OCI-LY1 (cell line): ENCODE measurements at regions not wholly inside any gene's neighbourhood (a gene's known extent, or its start where the extent isn't known, plus 50 kb on each side); places are given as distances from the start of the nearest gene placed in this dataset.

Source experiments
- H2AFZ ChIP-seq: fragments of 200-600 bp; sonication (generic), shearing (Covaris generic); 2 replicates; pipeline ENCODE4 v1.6.0; 2014; ENCODE audit warnings: antibody characterized with exemption, mild to moderate bottlenecking, low read length
- H3F3A ChIP-seq: fragments of 200-600 bp; sonication (generic), shearing (Covaris generic); 2 replicates; pipeline ENCODE4 v1.6.0; 2014; ENCODE audit warnings: mild to moderate bottlenecking, antibody characterized with exemption, low read length, moderate library complexity; ENCODE audit not compliant: insufficient read depth
- H3K27ac ChIP-seq: fragments of 200-600 bp; sonication (generic); 2 replicates; pipeline ENCODE4 v1.5.1; 2014; ENCODE audit warnings: low read length, mixed run types, mild to moderate bottlenecking, low read depth; ENCODE audit not compliant: poor library complexity, severe bottlenecking
- H3K27me3 ChIP-seq: fragments of 200-600 bp; sonication (generic); 2 replicates; pipeline ENCODE4 v1.6.0; 2014; ENCODE audit warnings: antibody characterized with exemption, mild to moderate bottlenecking, low read length, moderate library complexity; ENCODE audit not compliant: insufficient read depth
- H3K36me3 ChIP-seq: fragments of 200-600 bp; sonication (generic); 2 replicates; pipeline ENCODE4 v1.6.1; 2014; ENCODE audit warnings: mild to moderate bottlenecking, antibody characterized with exemption, low read length, moderate library complexity, mixed read lengths; ENCODE audit not compliant: insufficient read depth
- H3K4me1 ChIP-seq: fragments of 200-600 bp; sonication (generic); 2 replicates; pipeline ENCODE4 v1.5.1; 2014; ENCODE audit warnings: mild to moderate bottlenecking, low read length, moderate library complexity; ENCODE audit not compliant: insufficient read depth, severe bottlenecking
- H3K4me2 ChIP-seq: fragments of 200-600 bp; sonication (generic), shearing (Covaris generic); 2 replicates; pipeline ENCODE4 v1.6.1; 2014; ENCODE audit warnings: low read length
- H3K4me3 ChIP-seq: fragments of 200-600 bp; sonication (generic); 2 replicates; pipeline ENCODE4 v1.5.1; 2014; ENCODE audit warnings: low read length, low read depth, mild to moderate bottlenecking, mixed read lengths; ENCODE audit not compliant: poor library complexity, severe bottlenecking
- H3K79me2 ChIP-seq: fragments of 200-600 bp; shearing (Covaris generic); 2 replicates; pipeline ENCODE4 v1.6.1; 2016; ENCODE audit warnings: mixed run types, low read length, mixed read lengths; ENCODE audit not compliant: insufficient read depth
- H3K9ac ChIP-seq: fragments of 200-600 bp; sonication (generic), shearing (Covaris generic); 2 replicates; pipeline ENCODE4 v1.6.1; 2014; ENCODE audit warnings: mild to moderate bottlenecking, low read length, mixed read lengths
- H3K9me2 ChIP-seq: fragments of 200-600 bp; sonication (generic), shearing (Covaris generic); 2 replicates; pipeline ENCODE4 v1.6.1; 2014; ENCODE audit warnings: low read depth, mild to moderate bottlenecking, low read length, mixed read lengths
- H3K9me3 ChIP-seq: fragments of 200-600 bp; shearing (Covaris generic); 2 replicates; pipeline ENCODE4 v1.6.1; 2014; ENCODE audit warnings: low read length, mixed read lengths
- H4K20me1 ChIP-seq: fragments of 200-600 bp; sonication (generic), shearing (Covaris generic); 2 replicates; pipeline ENCODE4 v1.6.0; 2016; ENCODE audit warnings: mild to moderate bottlenecking, low read length; ENCODE audit not compliant: insufficient read depth
- EZH2 ChIP-seq: fragments of 200-600 bp; sonication (generic), shearing (Covaris generic); IDR thresholded peaks from 2 replicates; pipeline ENCODE4 v1.8.0; 2017; ENCODE audit warnings: borderline replicate concordance, mixed run types, mild to moderate bottlenecking, antibody characterized with exemption, low read length, moderate library complexity, mixed read lengths
- TF ChIP-seq, protein P1 (sequence below): fragments of 200-600 bp; sonication (generic), shearing (Covaris generic); IDR thresholded peaks from 2 replicates; pipeline ENCODE4 v1.5.1; 2017; ENCODE audit warnings: mild to moderate bottlenecking, antibody characterized with exemption, low read length, moderate library complexity, mixed read lengths

DNA sequence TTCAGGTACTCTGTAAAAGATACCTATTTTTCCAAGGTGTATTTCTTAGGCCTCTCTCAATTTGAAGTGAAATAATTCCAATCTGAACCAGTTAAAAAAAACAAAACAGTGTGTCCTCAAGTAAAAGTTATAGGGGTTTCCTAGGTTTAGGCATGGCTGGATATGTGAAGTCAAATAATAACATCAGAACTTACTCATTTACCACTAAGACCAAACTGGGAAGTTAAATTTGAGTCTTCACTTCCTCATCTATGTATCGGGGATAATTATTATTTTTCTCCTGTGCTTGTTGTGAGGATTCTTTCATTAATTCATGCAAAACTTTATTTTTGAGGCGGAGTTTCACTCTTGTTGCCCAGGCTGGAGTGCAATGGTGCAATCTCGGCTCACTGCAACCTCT is 86.2 kb upstream of the PTPRK start:
- H4K20me1 ChIP-seq, result no peaks in the 10 kb centered on the region
- no peaks in the 10 kb centered on the region for H3F3A ChIP-seq
- no peak overlapping the region for H2AFZ ChIP-seq
- no peaks in the 10 kb centered on the region for H3K79me2 ChIP-seq
- no peaks in the 10 kb centered on the region for H3K4me1 ChIP-seq
- no peak overlapping the region for H3K9ac ChIP-seq
- no peaks in the 10 kb centered on the region for H3K36me3 ChIP-seq
- no peaks in the 10 kb centered on the region for H3K9me2 ChIP-seq
- H3K4me2 ChIP-seq, result no peak overlapping the region
- TF ChIP-seq, protein P1, sequence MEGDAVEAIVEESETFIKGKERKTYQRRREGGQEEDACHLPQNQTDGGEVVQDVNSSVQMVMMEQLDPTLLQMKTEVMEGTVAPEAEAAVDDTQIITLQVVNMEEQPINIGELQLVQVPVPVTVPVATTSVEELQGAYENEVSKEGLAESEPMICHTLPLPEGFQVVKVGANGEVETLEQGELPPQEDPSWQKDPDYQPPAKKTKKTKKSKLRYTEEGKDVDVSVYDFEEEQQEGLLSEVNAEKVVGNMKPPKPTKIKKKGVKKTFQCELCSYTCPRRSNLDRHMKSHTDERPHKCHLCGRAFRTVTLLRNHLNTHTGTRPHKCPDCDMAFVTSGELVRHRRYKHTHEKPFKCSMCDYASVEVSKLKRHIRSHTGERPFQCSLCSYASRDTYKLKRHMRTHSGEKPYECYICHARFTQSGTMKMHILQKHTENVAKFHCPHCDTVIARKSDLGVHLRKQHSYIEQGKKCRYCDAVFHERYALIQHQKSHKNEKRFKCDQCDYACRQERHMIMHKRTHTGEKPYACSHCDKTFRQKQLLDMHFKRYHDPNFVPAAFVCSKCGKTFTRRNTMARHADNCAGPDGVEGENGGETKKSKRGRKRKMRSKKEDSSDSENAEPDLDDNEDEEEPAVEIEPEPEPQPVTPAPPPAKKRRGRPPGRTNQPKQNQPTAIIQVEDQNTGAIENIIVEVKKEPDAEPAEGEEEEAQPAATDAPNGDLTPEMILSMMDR, result no peak
- TF ChIP-seq EZH2, result no peak
- no peak overlapping the region for H3K4me3 ChIP-seq
- no peaks in the 10 kb centered on the region for H3K27me3 ChIP-seq
- no peak overlapping the region for H3K27ac ChIP-seq
- no peaks in the 10 kb centered on the region for H3K9me3 ChIP-seq

DNA sequence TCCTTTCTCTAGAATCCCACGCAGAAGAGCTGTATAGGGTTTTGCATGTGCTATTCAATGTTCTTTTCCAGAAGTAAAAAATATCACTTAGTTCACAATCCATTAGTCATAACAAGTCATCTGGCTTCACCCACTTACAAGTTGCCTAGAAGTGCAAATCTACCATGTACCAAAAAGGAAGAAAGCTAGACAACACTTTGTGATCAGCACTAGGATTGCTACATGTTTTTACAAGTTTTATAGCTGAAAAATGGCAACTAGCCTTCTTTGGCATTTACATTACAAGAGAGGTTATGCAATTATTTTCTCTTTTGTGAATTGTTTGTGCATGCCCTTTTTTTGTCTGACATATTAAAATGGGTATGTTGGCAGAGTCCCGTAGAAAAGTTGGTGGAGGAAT is 85.6 kb upstream of the PTPRK start:
- no peaks in the 10 kb centered on the region for H3K9me3 ChIP-seq
- H3K4me1 ChIP-seq, result no peaks in the 10 kb centered on the region
- no peaks in the 10 kb centered on the region for H3K27me3 ChIP-seq
- H3K4me2 ChIP-seq, result no peak overlapping the region
- no peaks in the 10 kb centered on the region for H3K9me2 ChIP-seq
- H3K36me3 ChIP-seq, result no peaks in the 10 kb centered on the region
- H3K27ac ChIP-seq, result no peak overlapping the region
- no peaks in the 10 kb centered on the region for H3F3A ChIP-seq
- H4K20me1 ChIP-seq, result no peaks in the 10 kb centered on the region
- no peak overlapping the region for H2AFZ ChIP-seq
- no peak overlapping the region for H3K9ac ChIP-seq
- TF ChIP-seq EZH2, result no peak
- TF ChIP-seq, protein P1, result no peak
- H3K4me3 ChIP-seq, result no peak overlapping the region
- H3K79me2 ChIP-seq, result no peaks in the 10 kb centered on the region

DNA sequence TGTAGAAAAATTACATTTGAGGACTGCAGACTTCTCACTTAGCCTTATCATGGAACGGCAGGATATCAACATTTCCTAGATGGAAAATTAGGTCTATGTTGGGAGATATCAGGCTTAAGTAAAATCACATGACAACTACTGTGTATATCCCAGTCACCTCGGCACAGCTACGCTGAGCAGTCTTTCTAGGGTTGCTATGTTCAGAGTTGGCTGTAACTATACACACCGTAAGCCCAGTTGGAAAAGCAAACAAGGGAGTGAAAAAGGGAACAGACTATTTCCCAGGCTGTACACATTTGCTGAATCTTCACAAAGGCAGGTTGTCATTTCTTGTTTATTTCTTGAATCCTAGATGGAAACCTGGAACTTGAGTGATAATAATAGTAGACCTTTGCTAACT is 80.7 kb upstream of the PTPRK start:
- Histone ChIP-seq H3K4me1 (no peaks in the 10 kb centered on the region), H3K4me3 (no peak overlapping the region), H3F3A (no peaks in the 10 kb centered on the region), H3K27me3 (no peaks in the 10 kb centered on the region), H3K9me2 (no peaks in the 10 kb centered on the region), H3K9me3 (no peaks in the 10 kb centered on the region), H3K27ac (no peak overlapping the region), H4K20me1 (no peaks in the 10 kb centered on the region), H3K4me2 (no peak overlapping the region), H3K79me2 (no peaks in the 10 kb centered on the region), H3K36me3 (no peaks in the 10 kb centered on the region), H2AFZ (no peak overlapping the region), H3K9ac (no peak overlapping the region)
- TF ChIP-seq, protein P1, result no peak
- TF ChIP-seq EZH2, result no peak
